ENCODE measurements at regions not wholly inside any gene's neighbourhood (a gene's known extent, or its start where the extent isn't known, plus 50 kb on each side); places are given as distances from the start of the nearest gene placed in this dataset.

GRCh38 chr18:73414598-73414997 is 546.8 kb upstream of the NETO1 start:
- H3K27ac ChIP-seq = no peak overlapping the region
- TF ChIP-seq ZFX (IDR thresholded peaks at IDR 0.05) = no peak
- no peak for TF ChIP-seq CTCF (conservative IDR thresholded peaks at IDR 0.05)

- TF ChIP-seq ZFX (IDR thresholded peaks at IDR 0.05) (no peak), CTCF (conservative IDR thresholded peaks at IDR 0.05) (no peak)
- no peak overlapping the region for H3K27ac ChIP-seq
Measured at GRCh38 chr18:73414069-73414468, 546.3 kb upstream of the NETO1 start.

GRCh38 chr18:73409242-73409641 is 541.5 kb upstream of the NETO1 start:
- TF ChIP-seq CTCF (conservative IDR thresholded peaks at IDR 0.05) (no peak), ZFX (IDR thresholded peaks at IDR 0.05) (no peak)

GRCh38 chr18:73408469-73408868 is 540.7 kb upstream of the NETO1 start:
- no peak overlapping the region for H3K27ac ChIP-seq
- TF ChIP-seq ZFX (IDR thresholded peaks at IDR 0.05) (no peak), CTCF (conservative IDR thresholded peaks at IDR 0.05) (no peak)

More at GRCh38 chr18:73409242-73409641, 541.5 kb upstream of the NETO1 start:
- H3K27ac ChIP-seq = no peak overlapping the region

- no peak overlapping the region for H3K27ac ChIP-seq
Measured at GRCh38 chr18:73407506-73407905, 539.7 kb upstream of the NETO1 start.

GRCh38 chr18:73384246-73384645 is 516.5 kb upstream of the NETO1 start:
- no peak overlapping the region for H3K27ac ChIP-seq
- TF ChIP-seq ZFX (IDR thresholded peaks at IDR 0.05) (no peak), CTCF (conservative IDR thresholded peaks at IDR 0.05) (no peak)

More at GRCh38 chr18:73407506-73407905, 539.7 kb upstream of the NETO1 start:
- TF ChIP-seq CTCF (conservative IDR thresholded peaks at IDR 0.05) = no peak
- no peak for TF ChIP-seq ZFX (IDR thresholded peaks at IDR 0.05)

GRCh38 chr18:73381699-73382036 is 513.9 kb upstream of the NETO1 start:
- TF ChIP-seq CTCF (conservative IDR thresholded peaks at IDR 0.05) = no peak
- TF ChIP-seq ZFX (IDR thresholded peaks at IDR 0.05) = no peak
- no peak overlapping the region for H3K27ac ChIP-seq

Measured in C4-2B (cell line).